Astrocyte of the spinal cord (primary cell): ENCODE measurements at regions not wholly inside any gene's neighbourhood (a gene's known extent, or its start where the extent isn't known, plus 50 kb on each side); places are given as distances from the start of the nearest gene placed in this dataset.

Experiments used
- DNase-seq: peaks from one replicate; pipeline ENCODE4 v3.0.0; 2011; ENCODE audit warnings: low read depth, low spot score
- H3K4me3 ChIP-seq: 2 replicates; pipeline ENCODE4 v1.5.1; 2011; ENCODE audit warnings: low read depth, mild to moderate bottlenecking, low read length, moderate library complexity
- in situ Hi-C: cut with HindIII; loops from 2 replicates; pipeline ENCODE4 v1.10.0; 2017; ENCODE audit warnings: low sequenced_read_pairs
- TF ChIP-seq, protein P1 (sequence below): IDR thresholded peaks from 2 replicates; pipeline ENCODE4 v1.5.1; 2012; ENCODE audit warnings: low read depth, mild to moderate bottlenecking, low read length, inconsistent platforms

DNA sequence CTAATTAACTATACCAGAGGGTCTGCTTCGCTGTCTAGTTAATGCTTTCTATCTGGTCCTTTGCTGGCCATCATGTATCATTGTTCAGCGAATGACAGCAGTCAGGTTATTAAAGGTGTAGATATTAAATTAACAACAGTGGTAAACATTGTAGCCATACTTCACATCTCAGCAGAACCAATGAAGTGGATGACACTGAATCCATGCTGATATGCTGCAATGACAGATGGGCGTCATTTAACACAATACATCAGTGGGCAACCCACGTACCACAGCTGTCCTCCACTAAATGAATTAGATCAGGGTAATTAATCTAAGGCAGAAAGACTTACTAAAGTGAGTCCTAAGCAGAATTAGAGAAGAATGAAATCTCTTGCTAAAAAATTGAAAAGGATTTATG is 767.2 kb downstream of the NXPH1 start:
- DNase-seq, result no peak
- no peak overlapping the region for H3K4me3 ChIP-seq
- in situ Hi-C loops, result no loop called here
- TF ChIP-seq, protein P1, sequence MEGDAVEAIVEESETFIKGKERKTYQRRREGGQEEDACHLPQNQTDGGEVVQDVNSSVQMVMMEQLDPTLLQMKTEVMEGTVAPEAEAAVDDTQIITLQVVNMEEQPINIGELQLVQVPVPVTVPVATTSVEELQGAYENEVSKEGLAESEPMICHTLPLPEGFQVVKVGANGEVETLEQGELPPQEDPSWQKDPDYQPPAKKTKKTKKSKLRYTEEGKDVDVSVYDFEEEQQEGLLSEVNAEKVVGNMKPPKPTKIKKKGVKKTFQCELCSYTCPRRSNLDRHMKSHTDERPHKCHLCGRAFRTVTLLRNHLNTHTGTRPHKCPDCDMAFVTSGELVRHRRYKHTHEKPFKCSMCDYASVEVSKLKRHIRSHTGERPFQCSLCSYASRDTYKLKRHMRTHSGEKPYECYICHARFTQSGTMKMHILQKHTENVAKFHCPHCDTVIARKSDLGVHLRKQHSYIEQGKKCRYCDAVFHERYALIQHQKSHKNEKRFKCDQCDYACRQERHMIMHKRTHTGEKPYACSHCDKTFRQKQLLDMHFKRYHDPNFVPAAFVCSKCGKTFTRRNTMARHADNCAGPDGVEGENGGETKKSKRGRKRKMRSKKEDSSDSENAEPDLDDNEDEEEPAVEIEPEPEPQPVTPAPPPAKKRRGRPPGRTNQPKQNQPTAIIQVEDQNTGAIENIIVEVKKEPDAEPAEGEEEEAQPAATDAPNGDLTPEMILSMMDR, result no peak

DNA sequence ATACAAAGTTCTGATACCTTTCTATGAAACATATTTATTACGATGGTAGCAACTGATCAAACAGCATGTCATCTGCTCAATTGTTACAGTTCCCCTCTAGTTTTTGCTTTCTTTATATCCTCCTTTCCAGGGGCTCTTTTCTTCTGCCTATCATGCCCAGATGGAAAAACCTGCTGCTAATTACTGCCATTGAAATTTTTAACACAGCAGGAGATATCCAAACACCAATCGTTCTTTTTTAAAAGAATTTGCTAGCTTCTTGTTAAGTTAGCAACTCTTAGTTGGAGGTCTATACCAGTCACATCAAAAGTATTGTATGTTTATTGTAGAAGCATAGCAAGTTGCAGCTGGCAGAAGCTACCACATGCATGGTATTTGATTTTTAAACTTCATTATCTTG is 768.5 kb downstream of the NXPH1 start:
- TF ChIP-seq, protein P1, result no peak
- DNase-seq, result no peak
- no peak overlapping the region for H3K4me3 ChIP-seq
- in situ Hi-C loops, result no loop called here

DNA sequence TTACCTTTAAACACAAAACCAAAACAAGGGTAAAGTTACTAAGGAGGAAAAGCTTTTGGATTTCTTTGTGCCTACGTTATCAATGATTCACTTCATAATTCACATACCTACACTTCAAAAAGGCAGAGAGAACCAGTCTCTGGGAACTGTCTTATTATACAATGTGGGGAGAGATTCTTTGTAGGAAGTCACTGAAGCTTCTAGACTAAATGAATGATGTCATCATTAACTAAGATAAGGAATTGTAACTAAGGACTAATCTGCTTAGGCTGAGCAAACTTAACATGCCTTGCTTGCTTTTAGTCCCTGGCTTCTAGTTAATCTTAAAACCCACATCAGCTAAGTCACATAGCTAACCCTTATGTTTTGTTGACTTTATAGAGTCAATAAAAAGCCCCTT is 771.2 kb downstream of the NXPH1 start:
- no peak overlapping the region for H3K4me3 ChIP-seq
- no peak for DNase-seq
- TF ChIP-seq, protein P1, result no peak
- in situ Hi-C loops, result no loop called here

DNA sequence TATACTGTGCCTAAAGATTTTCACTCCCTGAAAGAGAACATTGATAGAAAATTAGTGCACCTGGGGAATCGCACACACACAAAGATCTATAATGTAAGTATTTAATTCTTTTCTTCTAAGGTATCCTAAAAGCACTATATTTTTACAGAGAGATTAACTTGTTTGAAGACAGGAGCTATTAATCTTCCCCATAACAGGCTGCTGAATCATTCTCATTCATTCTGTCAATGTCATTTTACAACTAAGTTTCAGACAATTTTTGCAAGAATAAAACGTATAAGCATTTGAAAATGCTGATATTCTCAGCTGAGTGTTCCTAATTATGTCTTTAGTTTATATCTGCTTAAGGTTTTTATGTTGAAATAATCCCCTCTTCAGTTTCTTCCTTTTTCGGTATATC is 776.7 kb downstream of the NXPH1 start:
- in situ Hi-C loops, result no loop called here
- no peak overlapping the region for H3K4me3 ChIP-seq
- TF ChIP-seq, protein P1, result no peak
- DNase-seq, result no peak

DNA sequence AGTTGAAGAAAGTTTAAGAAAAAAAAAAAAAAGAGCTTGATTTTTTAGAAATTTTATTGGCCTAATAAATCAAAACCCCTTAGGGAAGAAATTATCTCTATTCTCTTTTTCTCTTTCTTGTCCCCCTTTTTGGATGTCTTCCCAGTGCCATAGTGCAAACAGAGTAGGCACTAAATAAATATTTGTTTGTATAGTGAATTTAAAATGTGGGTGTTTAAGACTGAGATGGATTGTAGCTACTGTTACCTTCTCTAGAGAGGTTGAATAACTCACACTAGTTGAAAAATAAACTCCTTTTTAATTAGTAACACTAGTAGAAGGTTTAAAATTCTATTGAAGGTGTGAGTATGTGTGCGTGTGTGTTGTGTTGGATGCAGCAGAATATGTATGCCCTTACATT is 783.8 kb downstream of the NXPH1 start:
- no peak overlapping the region for H3K4me3 ChIP-seq
- TF ChIP-seq, protein P1, result no peak
- in situ Hi-C loops, result no loop called here

DNA sequence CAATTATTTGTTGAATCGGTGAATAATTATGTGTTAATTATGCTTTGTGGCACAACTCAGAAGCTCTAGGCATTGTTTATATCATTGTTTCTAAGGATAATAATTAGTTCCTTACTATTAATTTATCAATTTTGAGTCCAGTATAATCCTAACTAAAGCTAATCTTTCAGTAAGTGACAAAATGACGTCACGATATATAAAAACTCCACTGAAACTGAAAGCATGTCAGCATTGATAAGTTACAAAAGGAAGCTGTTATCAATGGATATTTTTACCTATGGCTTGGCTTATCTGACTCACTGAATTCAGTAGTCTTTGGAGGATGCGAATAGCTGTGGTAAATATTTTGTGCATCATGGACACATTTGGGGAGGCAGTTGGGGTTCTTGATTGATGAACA is 793.1 kb downstream of the NXPH1 start:
- TF ChIP-seq, protein P1, result no peak
- DNase-seq, result no peak
- no peak overlapping the region for H3K4me3 ChIP-seq
- in situ Hi-C loops, result no loop called here

More for the DNA sequence above, 783.8 kb downstream of the NXPH1 start:
- DNase-seq, result no peak

DNA sequence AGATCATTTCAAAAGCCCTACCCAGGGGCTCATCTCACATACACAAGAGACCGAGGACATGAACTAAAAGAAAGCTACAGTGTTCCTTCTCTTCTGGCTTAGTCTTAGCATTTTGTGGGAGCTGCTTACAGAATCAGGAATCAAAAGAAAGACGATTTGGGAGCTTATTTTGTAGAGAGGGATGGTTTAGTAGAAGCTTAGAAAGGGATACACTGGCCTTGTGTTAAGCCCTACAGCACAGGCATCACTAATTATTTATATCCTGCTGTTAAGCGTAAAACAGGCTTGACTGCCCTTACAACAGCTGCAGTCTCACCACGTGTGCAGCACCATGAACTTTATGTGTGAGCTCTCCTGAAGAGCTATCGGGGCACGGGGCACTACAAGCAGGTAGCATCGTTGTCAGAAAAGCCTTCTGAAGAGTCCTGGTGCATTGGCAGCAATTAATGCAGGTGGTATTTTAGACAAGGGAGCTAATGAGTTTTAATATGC is 798.3 kb downstream of the NXPH1 start:
- no peak overlapping the region for H3K4me3 ChIP-seq
- DNase-seq, result no peak
- in situ Hi-C loops, result no loop called here
- TF ChIP-seq, protein P1, result no peak
